ENCODE measurements at regions not wholly inside any gene's neighbourhood (a gene's known extent, or its start where the extent isn't known, plus 50 kb on each side); places are given as distances from the start of the nearest gene placed in this dataset.

DNA sequence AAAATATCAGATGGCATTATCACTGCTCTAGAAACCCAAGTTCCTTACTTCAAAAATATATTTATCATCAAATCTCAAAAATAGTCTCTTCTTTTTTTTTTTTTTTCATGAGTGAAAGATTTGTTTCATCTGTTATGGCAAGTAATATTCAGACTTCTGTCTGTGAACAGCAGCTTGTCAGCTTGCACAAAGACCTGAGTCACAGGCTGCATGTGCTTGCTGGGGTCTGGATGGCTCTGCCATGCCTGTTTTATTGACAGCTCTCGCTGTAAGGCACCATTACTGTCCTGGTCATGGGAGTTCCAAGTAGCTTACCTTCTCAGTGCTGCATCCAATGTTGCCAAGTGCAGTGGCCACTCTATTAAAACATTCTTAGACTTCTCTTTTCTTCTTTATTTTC lies 456.4 kb downstream of the GADD45G start:
- Histone ChIP-seq H4K91ac (replicated peaks; ENCODE audit: insufficient read length, low read length) (no peak overlapping the region), H2BK20ac (ENCODE audit: low read length) (no peak overlapping the region), H3K4ac (replicated peaks; ENCODE audit: insufficient read length, low read depth, low read length) (peak overlapping the region; percentile 35), H2BK120ac (replicated peaks; ENCODE audit: low read depth, low read length) (no peak overlapping the region), H3K4me1 (replicated peaks in 1 of 4; ENCODE audit: control insufficient read depth in 3 of 4, insufficient read depth in 4 of 4, low read length in 3 of 4) (peaks cover 0 to 7% (median 3%) of the 10 kb centered on the region in 4 experiments; a peak in 3 of 7 replicates), H2AFZ (ENCODE audit: low read length) (no peak overlapping the region), H4K8ac (ENCODE audit: extremely low read depth, insufficient read depth, low read length) (no peak overlapping the region), H3K14ac (ENCODE audit: insufficient read length) (no peak overlapping the region), H2BK12ac (ENCODE audit: low read depth, low read length) (no peak overlapping the region), H4K5ac (ENCODE audit: insufficient read length, low read depth, low read length) (no peak overlapping the region), H3K56ac (replicated peaks; ENCODE audit: insufficient read length, low read depth, low read length) (no peak overlapping the region), H4K20me1 (replicated peaks in 1 of 2; ENCODE audit: control insufficient read depth in 1 of 2, insufficient read depth in 2 of 2, low read length in 2 of 2) (no peaks in the 10 kb centered on the region), H2AK5ac (ENCODE audit: low read depth, low read length) (0 out of 2 replicates have a peak overlapping the region, but pooled peaks have one; percentile 39), H2BK15ac (ENCODE audit: low read length) (no peak overlapping the region), H3K79me2 (ENCODE audit: control insufficient read depth in 1 of 2, insufficient read depth in 2 of 2, low read length in 2 of 2) (no peaks in the 10 kb centered on the region), H3K23ac (ENCODE audit: insufficient read length) (no peak overlapping the region), H3K18ac (ENCODE audit: extremely low read depth, low read length) (no peak overlapping the region), H3K23me2 (ENCODE audit: low read depth, low read length) (no peaks in the 10 kb centered on the region), H2BK5ac (ENCODE audit: low read depth, low read length) (no peak overlapping the region), H3K4me3 (ENCODE audit: extremely low read depth in 1 of 4, insufficient read depth in 2 of 4, low read depth in 3 of 4, low read length in 4 of 4) (no peak overlapping the region), H3K9me3 (ENCODE audit: insufficient read depth in 2 of 2, low read depth in 1 of 2, low read length in 1 of 2) (no peaks in the 10 kb centered on the region), H3K79me1 (ENCODE audit: low read depth, low read length) (no peaks in the 10 kb centered on the region), H3K27ac (ENCODE audit: low read depth, low read length) (no peak overlapping the region), H3K27me3 (replicated peaks in 1 of 4; ENCODE audit: control insufficient read depth in 3 of 4, extremely low read depth in 1 of 4, insufficient read depth in 3 of 4, low read length in 3 of 4) (no peaks in the 10 kb centered on the region; a peak in 1 of 7 replicates), H3K9ac (replicated peaks in 1 of 4; ENCODE audit: extremely low read depth in 1 of 4, low read depth in 3 of 4, low read length in 3 of 4) (no peak overlapping the region), H3K36me3 (ENCODE audit: control insufficient read depth in 2 of 4, insufficient read depth in 4 of 4, low read length in 3 of 4) (no peaks in the 10 kb centered on the region), H3K4me2 (ENCODE audit: insufficient read depth in 1 of 2, low read depth in 2 of 2, low read length in 2 of 2) (no peak overlapping the region)
- POLR2A ChIA-PET (ENCODE audit: partially characterized antibody), result no interaction called here
- FAIRE-seq, result no peak
- TF ChIP-seq ASH2L (IDR thresholded peaks at IDR 0.05; ENCODE audit: low read length) (no peak), EGR1 (IDR thresholded peaks at IDR 0.05; ENCODE audit: borderline replicate concordance, low read depth, low read length) (no peak), TAF1 (IDR thresholded peaks at IDR 0.05; ENCODE audit: low read depth, low read length) (no peak), EZH2 (IDR thresholded peaks at IDR 0.05; ENCODE audit: low read depth, low read length, severe bottlenecking) (no peak), GABPA (IDR thresholded peaks at IDR 0.05; ENCODE audit: borderline replicate concordance, insufficient read depth, low read length) (no peak), POU5F1 (IDR thresholded peaks at IDR 0.05; ENCODE audit: low read depth, low read length) (no peak), SP2 (IDR thresholded peaks at IDR 0.05; ENCODE audit: low read length) (no peak), RXRA (IDR thresholded peaks at IDR 0.05; ENCODE audit: insufficient read depth, low read depth, low read length) (no peak), SIRT6 (IDR thresholded peaks at IDR 0.05; ENCODE audit: low read length) (no peak)
- DNase-seq (ENCODE audit: low read depth in 1 of 2, low spot score in 2 of 2), result no peak
- CTCF ChIA-PET (ENCODE audit: partially characterized antibody), result interaction anchor here (0.6 to 2.4 kb wide), 6 partner anchors 8 to 468 kb away, joined by 3 to 13 read pairs (median 3); no protein-coding TSS in a partner anchor
- 91% methylated on average over 1 of the region's 1 CpG; no CpG with 5 or more reads in 1 of the 2 experiments for WGBS, 2 experiments (ENCODE audit: extremely low coverage in 1 of 2, insufficient coverage in 1 of 2, insufficient read length in 1 of 2, insufficient replicate concordance in 2 of 2, low coverage in 1 of 2, low lambda C conversion rate in 2 of 2, missing lambda C conversion rate in 1 of 2)

Measured in H1 (cell line).